Liver (tissue), 8 donors: ENCODE measurements at regions not wholly inside any gene's neighbourhood (a gene's known extent, or its start where the extent isn't known, plus 50 kb on each side); places are given as distances from the start of the nearest gene placed in this dataset.

ENCODE experiments used
- DNase-seq: peaks from one replicate; pipeline ENCODE4 v3.0.0-alpha.2; 2017; ENCODE audit warnings: low spot score
- H3K27ac ChIP-seq, 2 donors: one replicate each; pipeline ENCODE4 v1.7.0; 2013; ENCODE audit warnings: inconsistent platforms in 2 of 2, low read length in 2 of 2, control low read depth in 1 of 2, low read depth in 1 of 2, mild to moderate bottlenecking in 1 of 2
- H3K27me3 ChIP-seq, 4 donors: one replicate each; pipeline versions ENCODE4 v1.6.1 to v1.7.0; 2013; ENCODE audit warnings: low read length in 3 of 4, inconsistent platforms in 1 of 4, mild to moderate bottlenecking in 1 of 4, moderate library complexity in 1 of 4; ENCODE audit not compliant: control insufficient read depth in 4 of 4, insufficient read depth in 4 of 4
- H3K36me3 ChIP-seq, 4 donors: one replicate each; pipeline versions ENCODE4 v1.6.1 to v1.7.0; 2013; ENCODE audit warnings: low read length in 3 of 4, mild to moderate bottlenecking in 3 of 4, low read depth in 1 of 4, moderate library complexity in 1 of 4; ENCODE audit not compliant: control insufficient read depth in 4 of 4, insufficient read depth in 3 of 4
- H3K4me1 ChIP-seq, 4 donors: one replicate each; pipeline versions ENCODE4 v1.6.1 to v1.7.0; 2013; ENCODE audit warnings: low read length in 3 of 4, mild to moderate bottlenecking in 3 of 4, moderate library complexity in 1 of 4; ENCODE audit not compliant: control insufficient read depth in 4 of 4, insufficient read depth in 4 of 4
- H3K4me3 ChIP-seq, 3 donors: one replicate each; pipeline versions ENCODE4 v1.6.1 to v1.7.0; 2013; ENCODE audit warnings: low read length in 3 of 3, control low read depth in 1 of 3, low read depth in 1 of 3, mild to moderate bottlenecking in 1 of 3
- H3K9ac ChIP-seq, 2 donors: one replicate each; pipeline ENCODE4 v1.7.0; 2013; ENCODE audit warnings: low read length in 2 of 2, mild to moderate bottlenecking in 2 of 2, moderate library complexity in 2 of 2, control low read depth in 1 of 2, low read depth in 1 of 2
- H3K9me3 ChIP-seq, 4 donors: one replicate each; pipeline versions ENCODE4 v1.6.1 to v1.7.0; 2013; ENCODE audit warnings: low read length in 3 of 4; ENCODE audit not compliant: control insufficient read depth in 4 of 4
- ATF3 ChIP-seq: IDR thresholded peaks from 2 replicates; pipeline ENCODE4 v1.6.1; 2016; ENCODE audit warnings: antibody characterized with exemption
- CTCF ChIP-seq: fragments of 150-350 bp; IDR thresholded peaks from 2 replicates; pipeline ENCODE4 v1.5.1; 2017; ENCODE audit warnings: improper control_type of control experiment, low read depth, low read length; ENCODE audit not compliant: missing input control
- EGR1 ChIP-seq, 2 donors: IDR thresholded peaks; 2 replicates each; pipeline ENCODE4 v1.6.1; 2016 to 2018; ENCODE audit warnings: antibody characterized with exemption in 2 of 2, low read depth in 2 of 2
- FOXA2 ChIP-seq: IDR thresholded peaks from 2 replicates; pipeline ENCODE4 v1.6.1; 2016; ENCODE audit warnings: antibody characterized with exemption
- GABPA ChIP-seq, 2 donors: IDR thresholded peaks in 1 of 2; conservative IDR thresholded peaks in 1 of 2; 2 replicates each; pipeline ENCODE4 v1.6.1; 2016; ENCODE audit warnings: antibody characterized with exemption in 2 of 2, mild to moderate bottlenecking in 1 of 2, moderate library complexity in 1 of 2
- JUND ChIP-seq, 2 donors: IDR thresholded peaks; 2 replicates each; pipeline ENCODE4 v1.6.1; 2016; ENCODE audit warnings: antibody characterized with exemption in 2 of 2
- MAX ChIP-seq: IDR thresholded peaks from 2 replicates; pipeline ENCODE4 v1.6.1; 2016; ENCODE audit warnings: antibody characterized with exemption
- NR2F2 ChIP-seq: IDR thresholded peaks from 2 replicates; pipeline ENCODE4 v1.6.1; 2016; ENCODE audit warnings: antibody characterized with exemption
- RAD21 ChIP-seq, 2 donors: IDR thresholded peaks; 2 replicates each; pipeline ENCODE4 v1.6.1; 2016; ENCODE audit warnings: antibody characterized with exemption in 2 of 2, mild to moderate bottlenecking in 2 of 2
- REST ChIP-seq: IDR thresholded peaks from 2 replicates; pipeline ENCODE4 v1.6.1; 2016; ENCODE audit warnings: antibody characterized with exemption, mild to moderate bottlenecking
- RXRA ChIP-seq, 2 donors: IDR thresholded peaks; 2 replicates each; pipeline ENCODE4 v1.6.1; 2017 to 2018; ENCODE audit warnings: antibody characterized with exemption in 2 of 2, mild to moderate bottlenecking in 1 of 2
- SP1 ChIP-seq: IDR thresholded peaks from 2 replicates; pipeline ENCODE4 v1.6.1; 2018; ENCODE audit warnings: antibody characterized with exemption, mild to moderate bottlenecking
- TAF1 ChIP-seq: conservative IDR thresholded peaks from 2 replicates; pipeline ENCODE4 v1.6.1; 2016; ENCODE audit warnings: antibody characterized with exemption, mild to moderate bottlenecking
- YY1 ChIP-seq: IDR thresholded peaks from 2 replicates; pipeline ENCODE4 v1.6.1; 2016; ENCODE audit warnings: antibody characterized with exemption, mild to moderate bottlenecking
- WGBS: extraction: QIAGEN DNeasy Blood & Tissue Kit; methylation state at CpG from one replicate; pipeline ENCODE4 v1.1.7; 2013; 5-methylcytosine and 5-hydroxymethylcytosine counted together
- donor health status: healthy.
- donor health status: healthy.
- donor health status: healthy.
- donor health status: healthy.
- donor health status: healthy.

- TF ChIP-seq ATF3 (no peak), RAD21 (IDR thresholded peaks at IDR 0.05) (no peak), NR2F2 (no peak), REST (no peak), JUND (IDR thresholded peaks at IDR 0.05) (no peak), EGR1 (IDR thresholded peaks at IDR 0.05; ENCODE audit: low read depth in 2 of 2) (no peak), TAF1 (no peak), GABPA (IDR thresholded peaks at IDR 0.05 in 1 of 2, conservative IDR thresholded peaks at IDR 0.05 in 1 of 2) (no peak), FOXA2 (no peak), MAX (no peak)
Observed at GRCh38 chr6:163941624-163941976, 527.1 kb downstream of the QKI start (continued).

GRCh38 chr6:163940705-163941623 is 526.4 kb downstream of the QKI start:
- no peak overlapping the region for H3K4me3 ChIP-seq

More at GRCh38 chr6:163940705-163941623, 526.4 kb downstream of the QKI start:
- Histone ChIP-seq H3K27ac (no peak overlapping the region), H3K36me3 (no peaks in the 10 kb centered on the region), H3K4me1 (peaks cover 0 to 6% (median 1%) of the 10 kb centered on the region in 4 donors), H3K9me3 (no peaks in the 10 kb centered on the region), H3K9ac (no peak overlapping the region), H3K27me3 (no peaks in the 10 kb centered on the region)
- no peak for DNase-seq
- WGBS = 78% methylated on average over 10 of the region's 10 CpGs
- no peak for TF ChIP-seq TAF1
- no peak for TF ChIP-seq SP1
- TF ChIP-seq MAX = no peak
- TF ChIP-seq RXRA (IDR thresholded peaks at IDR 0.05) = no peak
- no peak for TF ChIP-seq YY1
- no peak for TF ChIP-seq CTCF
- no peak for TF ChIP-seq JUND (IDR thresholded peaks at IDR 0.05)
- no peak for TF ChIP-seq ATF3
- TF ChIP-seq RAD21 (IDR thresholded peaks at IDR 0.05) = no peak
